Activated B cell treated with CpG ODN at 0.5 μM for 24 hours (primary cell): ENCODE measurements at regions not wholly inside any gene's neighbourhood (a gene's known extent, or its start where the extent isn't known, plus 50 kb on each side); places are given as distances from the start of the nearest gene placed in this dataset.

ENCODE experiments used
- ATAC-seq: fragments of 200-7000 bp; cut with Tn5 transposase; one replicate; pipeline ENCODE4 v1.10.0; 2021; ENCODE audit warnings: low read depth, mild to moderate bottlenecking, moderate library complexity
- CTCF ChIA-PET: fragments of 350-600 bp; sonication (Branson Sonifier 250); formaldehyde crosslinking; loops from one replicate; lab custom pipeline; 2021; ENCODE audit warnings: antibody characterized with exemption; lab: Charles Lee
- POLR2A ChIA-PET: fragments of 350-600 bp; sonication (Branson Sonifier 250); formaldehyde crosslinking; loops from one replicate; lab custom pipeline; 2021; ENCODE audit warnings: antibody characterized with exemption; lab: Charles Lee
- DNase-seq: peaks from one replicate; pipeline ENCODE4 v3.0.0; 2022
- H3K27ac Mint-ChIP-seq: one replicate; pipeline ENCODE4 v1.8.0; 2020; ENCODE audit warnings: mixed read lengths
- H3K27me3 Mint-ChIP-seq: one replicate; pipeline ENCODE4 v1.8.0; 2021; ENCODE audit warnings: mixed read lengths
- H3K36me3 Mint-ChIP-seq: one replicate; pipeline ENCODE4 v1.8.0; 2021; ENCODE audit warnings: low read depth, mixed read lengths
- H3K4me1 Mint-ChIP-seq: one replicate; pipeline ENCODE4 v1.8.0; 2021; ENCODE audit warnings: mixed read lengths
- H3K4me3 Mint-ChIP-seq: one replicate; pipeline ENCODE4 v1.8.0; 2020; ENCODE audit warnings: mild to moderate bottlenecking, mixed read lengths
- H3K9me3 Mint-ChIP-seq: one replicate; pipeline ENCODE4 v1.8.0; 2020; ENCODE audit warnings: mixed read lengths
- CTCF ChIP-seq: fragments of 200-600 bp; IDR thresholded peaks from one replicate; pipeline ENCODE4 v1.8.0; 2022; ENCODE audit warnings: antibody characterized with exemption, mild to moderate bottlenecking
- intact Hi-C: fragments of 100-400 bp; cut with micrococcal nuclease; formaldehyde crosslinking; loops from one replicate; pipeline ENCODE4 v1.15.1; 2024

GRCh38 chr9:82445556-82445955 lies 457.0 kb downstream of the SPATA31D1 start:
- no peaks in the 10 kb centered on the region for H3K27me3 Mint-ChIP-seq
- POLR2A ChIA-PET, result no interaction called here
- H3K27ac Mint-ChIP-seq, result no peak overlapping the region
- CTCF ChIA-PET, result no interaction called here
- no peak overlapping the region for H3K4me3 Mint-ChIP-seq
- DNase-seq (no peak), ATAC-seq (no peak)
- no peaks in the 10 kb centered on the region for H3K36me3 Mint-ChIP-seq
- no peak for TF ChIP-seq CTCF
- H3K4me1 Mint-ChIP-seq, result no peaks in the 10 kb centered on the region
- H3K9me3 Mint-ChIP-seq, result peaks cover 22% of the 10 kb centered on the region
- intact Hi-C loops, result no loop called here

GRCh38 chr9:82447343-82447742 lies 458.8 kb downstream of the SPATA31D1 start:
- intact Hi-C loops, result no loop called here
- ChIA-PET CTCF (no interaction called here), POLR2A (no interaction called here)
- Mint-ChIP-seq H3K4me1 (no peaks in the 10 kb centered on the region), H3K4me3 (no peak overlapping the region), H3K27ac (no peak overlapping the region), H3K9me3 (peaks cover 30% of the 10 kb centered on the region), H3K36me3 (no peaks in the 10 kb centered on the region), H3K27me3 (no peaks in the 10 kb centered on the region)
- no peak for TF ChIP-seq CTCF
- no peak for DNase-seq
- ATAC-seq, result no peak

DNA sequence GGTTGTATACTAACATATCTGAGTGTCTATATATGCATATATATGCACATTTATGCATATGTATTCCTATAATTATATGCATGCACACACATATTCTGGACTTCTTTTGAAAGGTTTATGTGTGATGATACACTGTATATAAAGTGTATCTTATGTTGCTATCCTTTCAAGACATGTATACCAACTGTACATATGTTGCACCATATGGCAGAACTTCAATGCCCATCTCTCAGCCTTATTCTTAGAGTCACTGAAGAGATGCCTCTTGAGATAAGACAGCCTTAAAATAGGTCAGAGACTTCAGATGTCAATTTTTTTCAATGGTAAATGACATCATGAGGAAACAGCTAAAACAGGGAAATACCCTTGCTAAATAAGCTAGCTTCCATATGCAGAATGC lies 461.4 kb downstream of the SPATA31D1 start:
- ATAC-seq (no peak), DNase-seq (no peak)
- Mint-ChIP-seq H3K36me3 (no peaks in the 10 kb centered on the region), H3K4me1 (no peaks in the 10 kb centered on the region), H3K9me3 (peaks cover 28% of the 10 kb centered on the region), H3K4me3 (no peak overlapping the region), H3K27ac (no peak overlapping the region), H3K27me3 (no peaks in the 10 kb centered on the region)
- CTCF ChIA-PET, result no interaction called here
- no peak for TF ChIP-seq CTCF
- POLR2A ChIA-PET, result no interaction called here
- intact Hi-C loops, result loop anchor here (10.0 kb wide), 1 partner anchor 55 kb away; no protein-coding TSS in a partner anchor

DNA sequence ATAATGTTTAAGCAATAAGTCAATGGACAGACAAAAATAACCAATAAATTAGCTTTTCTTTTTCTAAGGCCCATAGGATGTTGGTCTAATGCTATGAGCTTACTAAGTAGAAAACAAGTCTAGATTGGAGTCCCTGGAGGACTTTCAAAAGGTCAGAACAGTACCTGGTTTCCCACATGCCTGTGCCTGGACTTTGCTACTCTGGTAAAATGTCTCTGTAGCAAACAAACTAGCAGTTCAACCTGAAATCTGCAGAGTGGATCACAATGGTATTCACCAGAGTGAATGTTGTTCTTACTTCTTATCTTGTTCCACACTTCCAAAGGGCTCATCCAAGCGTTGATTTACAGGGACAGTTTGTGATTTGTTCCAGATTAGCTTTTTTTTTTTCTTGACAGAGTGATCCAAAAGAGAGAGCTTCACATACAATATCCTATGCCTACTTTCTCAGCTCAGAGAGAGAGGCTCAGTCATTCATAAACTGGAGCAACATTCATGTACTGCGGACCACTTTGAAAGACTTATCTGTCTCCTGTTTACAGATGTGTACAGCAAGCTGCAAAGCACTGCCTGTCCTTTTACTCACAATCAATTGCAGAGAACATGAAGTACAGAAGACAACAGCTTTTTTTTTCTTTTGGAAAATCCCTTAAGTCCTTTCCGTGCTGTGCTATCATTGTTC lies 466.1 kb downstream of the SPATA31D1 start:
- H3K27me3 Mint-ChIP-seq, result no peaks in the 10 kb centered on the region
- H3K36me3 Mint-ChIP-seq, result no peaks in the 10 kb centered on the region
- H3K9me3 Mint-ChIP-seq, result peaks cover 11% of the 10 kb centered on the region
- DNase-seq, result no peak
- CTCF ChIA-PET, result no interaction called here
- intact Hi-C loops, result loop anchor here (10.0 kb wide), 1 partner anchor 60 kb away; no protein-coding TSS in a partner anchor
- no peak overlapping the region for H3K4me3 Mint-ChIP-seq
- no peak for ATAC-seq
- H3K27ac Mint-ChIP-seq, result no peak overlapping the region
- no peak for TF ChIP-seq CTCF
- H3K4me1 Mint-ChIP-seq, result no peaks in the 10 kb centered on the region
- POLR2A ChIA-PET, result no interaction called here

DNA sequence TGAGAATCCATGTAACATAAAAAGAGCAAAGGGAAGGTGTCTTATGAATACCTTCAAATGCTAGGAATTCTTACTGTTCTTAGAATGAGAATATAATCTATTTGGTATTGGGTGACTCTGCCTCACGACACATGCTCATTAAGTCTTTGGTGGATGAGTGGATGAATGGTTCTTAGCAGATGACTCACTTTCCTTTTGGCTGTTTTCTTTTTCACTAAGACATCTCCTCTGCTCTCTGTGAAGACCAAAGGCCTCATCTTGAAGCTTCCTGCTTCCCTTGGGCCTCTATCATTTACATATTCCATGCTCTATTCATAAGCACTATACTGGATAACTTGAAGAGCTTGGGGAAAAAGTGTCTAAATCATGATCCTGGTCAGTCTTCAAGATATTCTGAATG lies 468.1 kb downstream of the SPATA31D1 start:
- POLR2A ChIA-PET, result no interaction called here

More for the DNA sequence above, 468.1 kb downstream of the SPATA31D1 start:
- ATAC-seq, result no peak
- Mint-ChIP-seq H3K27me3 (no peaks in the 10 kb centered on the region), H3K4me1 (no peaks in the 10 kb centered on the region), H3K4me3 (no peak overlapping the region), H3K27ac (no peak overlapping the region), H3K36me3 (no peaks in the 10 kb centered on the region), H3K9me3 (peaks cover 8% of the 10 kb centered on the region)
- intact Hi-C loops, result loop anchor here (10.0 kb wide), 1 partner anchor 62 kb away; no protein-coding TSS in a partner anchor
- CTCF ChIA-PET, result no interaction called here
- no peak for DNase-seq
- no peak for TF ChIP-seq CTCF
